ENCODE measurements at regions not wholly inside any gene's neighbourhood (a gene's known extent, or its start where the extent isn't known, plus 50 kb on each side); places are given as distances from the start of the nearest gene placed in this dataset.
"Not testable (repeated sequence)": the region's sequence is repeated elsewhere in the genome, so short reads cannot be mapped to it uniquely, and the experiment has no call there.

DNA sequence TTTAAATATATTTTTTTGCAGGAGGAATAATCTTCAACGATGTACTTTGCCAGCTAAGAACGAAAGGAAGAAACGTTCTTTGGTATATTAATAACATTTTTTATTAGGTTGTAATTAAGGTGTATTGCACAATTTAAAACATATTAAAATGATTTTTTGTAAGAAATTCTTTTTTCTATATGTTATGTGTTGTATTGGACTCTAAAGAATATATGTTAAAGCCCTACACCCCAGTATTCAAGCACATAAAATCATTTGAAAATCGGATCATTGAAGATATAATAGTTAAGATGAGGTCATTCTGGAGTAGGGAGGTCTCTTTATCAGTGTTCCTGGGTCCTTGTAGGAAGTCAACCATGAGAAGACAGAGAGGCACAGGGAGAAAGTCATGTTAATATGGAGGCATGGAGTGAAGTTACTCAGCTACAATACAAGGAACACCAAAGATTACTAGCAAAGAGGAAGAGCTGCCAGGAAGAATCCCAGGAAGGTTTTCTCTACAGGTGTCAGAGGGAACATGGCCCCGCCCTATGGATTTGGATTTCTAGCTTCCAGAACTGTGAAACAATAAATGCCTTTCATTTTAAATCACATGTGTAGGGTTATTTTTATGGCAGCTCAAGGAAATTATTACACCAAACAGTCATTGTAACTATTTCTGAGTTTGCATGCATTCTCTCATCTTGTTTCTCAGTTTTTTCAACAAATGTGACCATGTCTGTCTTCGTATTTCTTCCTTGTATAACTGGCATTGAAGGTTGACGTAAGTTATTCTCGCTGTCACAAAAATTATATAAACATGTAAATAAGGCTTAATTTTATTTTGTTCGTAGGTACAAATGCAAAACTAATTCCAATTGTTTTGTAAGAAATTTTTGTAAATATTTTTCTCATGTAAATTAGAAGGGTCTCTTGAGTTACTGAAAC is 75.4 kb upstream of the VPREB1 start:
- DNase-seq (ENCODE audit: low spot score): no peak

DNA sequence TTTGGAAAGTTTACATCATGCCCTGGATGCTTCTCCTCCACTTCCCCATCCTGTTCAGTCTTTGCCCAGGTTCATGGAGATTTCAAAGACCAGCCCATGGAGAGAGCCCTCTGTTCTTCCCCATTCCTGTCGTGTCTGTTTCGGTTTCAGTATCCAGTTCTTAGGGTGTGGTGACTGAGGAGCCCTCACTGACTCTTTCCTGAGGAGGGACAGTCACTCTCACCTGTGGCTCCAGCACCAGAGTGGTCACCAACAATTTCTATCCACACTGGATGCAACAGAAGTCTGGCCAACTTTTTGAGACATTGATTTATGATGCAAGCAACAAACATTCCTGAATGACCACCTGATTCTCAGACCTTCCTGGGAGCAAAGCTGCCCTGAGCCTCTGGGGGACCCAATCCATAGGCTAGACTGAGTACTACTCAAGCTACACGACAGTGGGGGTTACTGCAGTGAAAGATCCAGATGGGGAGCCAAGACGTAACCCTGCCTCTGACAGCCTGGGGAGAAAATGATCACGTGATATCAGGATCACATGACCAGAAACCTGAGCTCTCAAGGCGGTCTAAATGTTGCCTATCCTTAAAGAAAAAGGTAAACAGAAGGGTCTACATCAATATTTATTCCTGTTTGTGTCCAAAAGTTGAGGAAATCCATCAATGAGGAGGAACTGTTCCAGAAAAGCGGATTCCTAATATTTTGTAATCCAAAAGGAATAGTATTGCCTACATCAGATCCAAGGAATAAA is 76.2 kb upstream of the VPREB1 start:
- no peak for DNase-seq (ENCODE audit: low spot score)

DNA sequence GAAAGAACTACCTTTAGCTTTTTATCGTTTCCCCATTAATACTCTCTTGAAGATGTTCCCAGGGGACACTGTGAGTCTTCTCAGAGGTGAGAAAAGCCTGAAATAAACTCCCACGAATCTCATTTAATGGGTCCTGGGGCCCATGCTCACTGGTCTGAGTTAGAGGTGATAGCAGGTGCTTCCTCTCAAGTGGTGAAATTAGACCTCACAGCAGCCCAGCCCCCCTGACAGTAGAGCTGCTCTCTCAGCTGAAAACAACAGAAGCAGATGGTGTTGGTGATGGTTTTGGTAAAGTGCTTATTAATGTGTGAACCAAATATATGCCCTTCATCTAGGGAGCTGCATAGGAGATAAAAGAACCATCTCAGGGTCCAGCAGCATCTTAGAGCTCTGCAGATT is 76.8 kb upstream of the VPREB1 start:
- DNase-seq (ENCODE audit: low spot score): no peak

DNA sequence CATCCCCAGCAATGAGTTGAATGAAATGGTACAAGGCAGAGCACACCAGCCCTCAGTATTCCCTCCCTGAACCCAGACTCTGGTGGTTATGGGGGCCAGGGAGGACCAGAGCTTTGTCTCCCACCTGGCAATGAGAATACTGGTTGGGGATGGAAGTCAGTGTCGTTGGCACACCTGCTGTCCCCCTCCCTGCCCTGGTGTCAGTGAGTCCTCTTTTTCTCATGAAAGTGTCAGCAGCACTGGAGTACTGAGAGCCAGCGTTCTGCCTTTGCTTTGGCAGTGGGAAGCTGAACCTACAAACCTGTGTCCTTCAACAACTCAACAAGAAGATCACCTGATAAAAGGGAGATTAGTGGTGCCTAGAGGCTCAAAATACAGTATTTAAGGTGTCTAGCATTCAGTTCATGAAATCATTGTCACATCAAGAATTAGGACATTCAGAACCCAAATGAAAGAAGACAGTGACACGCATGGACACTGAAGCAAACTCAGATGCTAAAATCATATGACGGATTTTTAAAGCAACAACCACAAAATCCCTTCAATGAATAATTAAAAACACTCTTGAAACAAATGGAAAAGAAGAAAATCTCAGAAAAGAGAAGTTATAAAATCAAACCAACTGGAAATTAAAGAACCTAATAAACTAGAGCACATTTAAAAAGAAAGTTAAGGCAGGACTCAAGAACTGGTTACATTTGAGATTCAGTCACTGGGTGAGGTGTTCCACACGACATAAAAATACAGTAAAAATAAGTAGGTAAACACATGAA is 77.5 kb upstream of the VPREB1 start:
- no peak for DNase-seq (ENCODE audit: low spot score)

DNA sequence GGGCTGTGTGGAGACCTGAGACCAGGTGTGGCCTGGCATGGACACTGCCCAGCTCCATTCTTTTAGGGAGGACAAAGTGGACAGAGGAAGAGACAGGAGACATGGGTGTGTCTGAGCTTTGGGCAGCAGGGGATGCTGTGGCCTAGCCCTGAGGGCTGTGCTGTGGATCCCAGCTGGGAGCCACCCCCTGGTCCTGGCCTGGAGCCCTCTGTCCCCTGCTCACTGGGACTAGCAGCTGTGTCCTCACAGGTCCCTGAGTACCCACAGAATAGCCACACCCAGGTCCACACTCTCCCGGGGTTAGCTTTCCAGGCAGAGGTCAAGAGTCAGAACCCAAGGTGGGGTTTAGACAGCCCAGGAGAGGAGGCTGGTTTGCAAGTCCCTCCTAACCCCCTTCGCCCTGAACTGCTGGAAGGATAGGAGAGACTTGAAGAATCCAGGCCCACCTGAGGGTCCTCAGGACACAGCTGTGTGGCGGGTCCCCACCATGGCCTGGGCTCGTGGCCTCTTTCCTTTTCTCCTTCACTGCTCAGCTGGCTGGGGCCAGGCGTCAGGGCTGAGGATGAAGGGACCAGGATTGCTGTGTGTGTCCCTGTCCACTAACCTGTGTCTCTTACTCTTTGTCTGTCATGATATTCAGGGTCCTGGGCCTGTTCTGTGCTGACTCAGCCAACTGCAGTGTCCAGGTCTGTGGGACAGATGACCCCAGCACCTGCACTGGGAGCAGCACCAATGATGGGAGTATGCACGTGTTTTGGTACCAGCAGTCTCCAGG is 78.5 kb upstream of the VPREB1 start:
- DNase-seq (ENCODE audit: low spot score): no peak

DNA sequence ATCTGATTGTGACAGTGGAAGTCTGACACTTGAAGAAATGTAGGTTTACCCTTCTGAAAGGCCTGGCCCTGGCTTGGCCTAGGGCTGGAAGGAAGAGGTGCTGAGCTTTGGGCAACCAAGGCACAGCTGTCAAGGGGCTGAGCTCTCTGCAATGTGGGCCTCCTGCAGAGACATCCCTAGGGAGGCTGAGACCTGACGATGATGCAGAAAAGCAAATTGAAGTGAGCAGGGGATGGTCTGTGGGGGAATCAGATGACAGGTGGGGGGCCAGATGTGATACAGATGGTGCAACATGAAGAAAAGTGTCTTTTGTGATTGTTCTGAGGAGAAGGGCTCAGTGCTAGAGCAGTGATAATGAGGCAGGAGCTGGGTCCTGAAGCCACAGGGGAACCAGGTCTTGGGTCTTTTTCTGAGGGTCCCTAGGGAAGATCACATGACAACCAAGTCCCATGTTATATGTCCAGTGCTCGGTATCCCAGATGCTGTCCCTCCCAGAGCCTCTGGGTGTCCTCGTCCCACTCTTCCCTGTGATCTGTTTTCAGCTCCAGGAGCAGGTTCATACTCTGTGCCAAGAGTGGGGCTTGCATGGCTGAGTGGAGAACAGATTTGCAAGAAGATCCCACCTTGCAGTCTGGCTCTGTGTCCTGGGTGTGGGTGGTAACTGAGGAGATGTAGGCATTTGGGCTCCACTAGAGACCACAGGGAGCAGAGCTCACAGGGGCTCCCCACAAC is 79.9 kb upstream of the VPREB1 start:
- no peak for DNase-seq (ENCODE audit: low spot score)

DNA sequence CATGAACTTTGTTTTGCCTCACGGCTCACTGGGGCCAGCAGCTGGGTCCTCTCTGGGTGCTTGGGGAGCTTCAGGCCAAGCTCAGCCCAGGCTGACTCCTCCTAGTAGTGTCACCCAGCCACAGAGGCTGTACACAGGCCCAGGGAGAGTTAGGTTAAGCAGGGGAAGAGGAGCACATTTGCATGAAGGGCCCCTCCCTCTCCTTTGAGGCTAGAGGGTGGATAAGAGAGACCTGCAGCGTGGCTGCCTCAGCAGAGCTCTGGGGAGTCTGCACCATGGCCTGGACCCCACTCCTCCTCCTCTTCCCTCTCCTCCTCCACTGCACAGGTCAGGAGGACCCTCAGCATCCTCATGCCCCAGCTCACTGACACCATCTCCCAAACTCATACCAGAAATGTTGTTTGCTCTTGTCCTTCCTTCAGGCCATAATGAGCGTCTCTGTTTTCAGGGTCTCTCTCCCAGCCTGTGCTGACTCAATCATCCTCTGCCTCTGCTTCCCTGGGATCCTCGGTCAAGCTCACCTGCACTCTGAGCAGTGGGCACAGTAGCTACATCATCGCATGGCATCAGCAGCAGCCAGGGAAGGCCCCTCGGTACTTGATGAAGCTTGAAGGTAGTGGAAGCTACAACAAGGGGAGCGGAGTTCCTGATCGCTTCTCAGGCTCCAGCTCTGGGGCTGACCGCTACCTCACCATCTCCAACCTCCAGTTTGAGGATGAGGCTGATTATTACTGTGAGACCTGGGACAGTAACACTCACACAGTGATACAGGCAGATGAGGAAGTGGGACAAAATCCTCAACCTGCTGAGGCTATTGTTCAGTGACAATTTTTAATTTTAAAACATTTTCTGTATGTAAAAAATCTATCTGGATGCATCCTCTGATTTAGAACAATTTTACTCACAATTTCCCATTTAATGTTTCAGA is 82.4 kb upstream of the VPREB1 start:
- no peak for DNase-seq (ENCODE audit: low spot score)

DNA sequence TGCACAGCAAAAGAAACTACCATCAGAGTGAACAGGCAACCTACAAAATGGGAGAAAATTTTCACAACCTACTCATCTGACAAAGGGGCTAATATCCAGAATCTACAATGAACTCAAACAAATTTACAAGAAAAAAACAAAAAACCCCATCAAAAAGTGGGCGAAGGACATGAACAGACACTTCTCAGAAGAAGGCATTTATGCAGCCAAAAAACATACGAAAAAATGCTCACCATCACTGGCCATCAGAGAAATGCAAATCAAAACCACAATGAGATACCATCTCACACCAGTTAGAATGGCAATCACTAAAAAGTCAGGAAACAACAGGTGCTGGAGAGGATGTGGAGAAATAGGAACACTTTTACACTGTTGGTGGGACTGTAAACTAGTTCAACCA is 83.8 kb upstream of the VPREB1 start:
- not testable (repeated sequence) for DNase-seq (ENCODE audit: low spot score)

DNA sequence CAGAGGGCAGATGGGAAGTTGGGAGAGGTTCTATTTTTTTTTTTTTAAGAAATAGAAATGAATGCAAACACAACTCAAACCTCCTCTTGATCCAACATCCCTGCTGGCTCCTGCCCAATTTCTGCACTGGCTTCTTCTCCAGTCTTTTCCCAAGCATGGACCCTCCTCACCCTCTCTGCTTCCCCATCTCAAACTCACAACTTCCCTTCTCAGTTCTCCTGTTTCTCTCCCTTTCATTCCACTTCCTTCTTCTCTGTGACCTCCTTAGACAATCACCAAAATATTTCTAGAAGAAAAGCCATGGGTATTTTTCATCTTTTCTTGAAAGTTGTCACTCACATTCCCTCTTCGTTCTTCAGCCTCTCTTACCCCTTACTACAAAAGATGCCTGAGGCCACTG is 85.2 kb upstream of the VPREB1 start:
- DNase-seq (ENCODE audit: low spot score): no peak

DNA sequence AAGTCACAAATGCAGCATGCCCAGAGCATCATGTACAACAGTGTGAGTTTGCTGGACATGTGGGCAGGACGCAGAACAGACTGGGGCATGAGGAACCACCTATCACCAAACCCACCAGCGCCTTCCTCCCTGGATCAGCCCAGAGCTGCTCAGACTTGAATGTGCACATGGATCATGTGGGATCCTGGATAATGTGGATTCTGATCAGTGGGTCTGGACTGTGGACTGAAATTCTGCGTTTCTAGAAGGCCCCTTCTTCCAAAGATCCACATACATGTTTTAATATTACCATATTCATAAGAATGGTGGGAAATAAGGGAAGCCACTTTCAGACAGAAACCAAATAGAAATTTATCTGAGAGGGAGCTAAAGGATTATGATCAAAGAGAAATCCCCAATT is 85.6 kb upstream of the VPREB1 start:
- no peak for DNase-seq (ENCODE audit: low spot score)

DNA sequence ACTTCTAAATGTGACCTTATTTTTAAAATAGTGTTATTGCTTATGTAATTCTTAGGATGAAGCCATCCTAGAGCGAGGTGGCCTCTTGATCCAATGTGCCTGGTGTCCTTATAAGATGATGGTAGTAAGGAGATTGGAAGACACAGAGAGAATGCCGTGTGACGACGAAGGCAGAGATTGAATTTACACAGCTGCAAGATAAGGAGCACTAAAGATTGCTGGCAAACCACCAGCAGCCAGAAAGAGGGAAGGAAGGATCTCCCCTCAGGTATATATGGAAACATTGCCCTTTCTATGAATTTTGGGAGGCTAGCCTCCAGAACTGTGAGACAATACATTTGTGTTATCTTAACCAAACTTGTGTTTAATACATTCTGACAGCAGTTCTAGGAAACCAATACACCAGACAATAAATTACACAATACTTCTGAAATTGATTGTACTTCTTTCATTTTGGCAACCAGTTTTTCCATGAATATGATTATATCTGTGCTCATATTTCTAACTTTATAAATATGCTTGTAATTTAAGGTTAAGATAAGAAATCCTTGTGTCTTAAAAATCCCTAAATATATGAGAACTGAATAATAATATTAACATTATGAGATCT is 86.3 kb upstream of the VPREB1 start:
- DNase-seq (ENCODE audit: low spot score): no peak

DNA sequence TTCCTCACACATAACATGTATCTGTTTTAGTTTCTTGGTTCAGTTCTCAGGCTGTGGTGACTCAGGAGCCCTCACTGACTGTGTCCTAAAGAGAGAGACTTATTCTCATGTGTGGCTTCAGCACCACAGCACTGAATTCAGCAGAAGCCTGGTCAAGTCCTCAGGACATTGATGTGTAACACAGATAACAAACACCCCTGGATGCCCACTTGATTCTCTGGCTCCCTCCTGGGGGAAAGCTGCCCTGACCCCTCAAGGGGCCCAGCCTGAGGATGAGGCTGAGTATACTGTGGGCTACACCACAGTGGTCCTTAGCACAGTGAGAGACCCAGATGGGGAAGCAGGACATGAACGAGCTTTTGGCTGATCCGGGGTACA is 87.2 kb upstream of the VPREB1 start:
- no peak for DNase-seq (ENCODE audit: low spot score)

DNA sequence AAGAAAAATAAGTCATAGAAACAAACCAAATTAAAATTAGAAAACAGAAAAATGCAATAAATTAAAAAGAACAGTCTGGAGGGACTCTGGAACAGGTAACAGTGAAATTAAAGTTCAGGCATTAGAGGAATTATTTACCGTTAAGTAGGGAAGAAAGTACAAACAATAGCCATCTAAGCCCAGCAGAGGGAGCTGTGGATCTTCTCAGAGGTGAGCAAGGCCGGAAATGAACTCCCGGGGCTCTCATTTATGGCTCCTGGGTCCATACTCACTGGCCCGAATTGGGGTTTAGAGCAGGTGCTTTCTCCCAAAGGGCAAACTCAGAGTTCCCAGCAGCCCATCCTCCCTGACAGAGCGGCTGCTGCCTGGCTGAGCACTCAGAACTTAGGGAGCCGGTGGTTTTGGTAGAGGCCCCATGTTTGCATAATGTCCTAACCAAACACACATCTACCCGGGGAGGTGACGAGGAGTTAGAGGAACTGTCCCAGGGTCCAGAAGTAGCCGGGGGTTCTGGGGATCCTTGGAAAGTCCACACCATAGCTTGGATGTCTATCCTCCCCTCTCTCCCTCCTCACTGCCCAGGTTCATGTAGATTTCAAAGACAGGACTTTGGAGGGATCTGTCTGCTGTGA is 87.8 kb upstream of the VPREB1 start:
- DNase-seq (ENCODE audit: low spot score): peak; percentile 48

DNA sequence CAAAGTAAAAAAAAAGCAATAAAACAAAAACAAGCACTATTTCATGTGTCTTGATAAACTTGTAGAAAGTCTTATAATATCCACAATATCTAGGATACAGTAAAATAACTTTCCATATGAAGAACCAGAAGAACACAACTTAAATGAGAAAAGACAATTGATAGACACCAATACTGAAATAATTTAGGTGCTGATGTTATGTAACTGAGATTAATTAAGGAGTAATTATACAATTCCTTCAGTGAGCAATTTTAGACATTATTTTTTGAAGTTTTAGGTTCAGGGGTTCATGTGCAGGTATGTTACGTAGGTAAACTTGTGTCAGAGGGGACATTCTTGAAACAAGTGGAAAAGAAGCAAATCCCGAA is 88.3 kb upstream of the VPREB1 start:
- no peak for DNase-seq (ENCODE audit: low spot score)

DNA sequence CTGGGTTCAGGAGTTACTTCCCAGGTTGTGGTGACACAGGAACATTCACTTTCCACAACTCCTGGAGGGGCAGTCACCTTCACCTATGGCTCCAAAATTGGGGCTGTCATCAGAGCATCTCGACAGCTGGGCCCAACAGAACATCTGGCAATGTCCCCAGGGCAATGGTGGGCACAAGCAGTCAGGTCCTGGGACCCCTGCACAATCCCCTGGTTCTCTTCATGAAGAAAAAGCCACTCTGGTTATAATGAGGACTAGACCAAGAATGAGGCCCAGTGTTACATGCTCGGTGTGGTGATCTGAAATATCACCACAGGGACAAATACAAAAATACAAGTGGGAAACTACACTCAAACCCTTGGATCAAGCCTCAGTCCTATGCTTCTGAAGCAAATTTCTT is 89.0 kb upstream of the VPREB1 start:
- no peak for DNase-seq (ENCODE audit: low spot score)

DNA sequence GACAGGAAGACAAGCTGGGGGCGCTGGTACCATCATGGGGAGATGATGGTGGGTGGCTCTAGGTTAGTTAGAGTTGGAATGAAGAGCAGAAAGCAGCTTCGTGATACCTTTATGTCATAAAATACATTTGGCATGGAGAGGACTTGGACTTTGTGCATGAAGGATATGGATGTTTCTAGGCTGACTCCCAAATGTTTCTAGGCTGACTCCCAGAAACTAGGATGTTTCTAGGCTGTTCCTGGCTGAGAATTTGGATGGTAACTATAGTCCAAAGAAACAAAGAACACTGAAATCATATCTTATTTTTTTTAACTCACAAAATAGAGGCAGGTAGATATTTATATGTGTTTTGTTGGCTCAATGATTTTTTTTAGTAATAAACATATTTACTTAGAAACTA is 89.4 kb upstream of the VPREB1 start:
- no peak for DNase-seq (ENCODE audit: low spot score)

DNA sequence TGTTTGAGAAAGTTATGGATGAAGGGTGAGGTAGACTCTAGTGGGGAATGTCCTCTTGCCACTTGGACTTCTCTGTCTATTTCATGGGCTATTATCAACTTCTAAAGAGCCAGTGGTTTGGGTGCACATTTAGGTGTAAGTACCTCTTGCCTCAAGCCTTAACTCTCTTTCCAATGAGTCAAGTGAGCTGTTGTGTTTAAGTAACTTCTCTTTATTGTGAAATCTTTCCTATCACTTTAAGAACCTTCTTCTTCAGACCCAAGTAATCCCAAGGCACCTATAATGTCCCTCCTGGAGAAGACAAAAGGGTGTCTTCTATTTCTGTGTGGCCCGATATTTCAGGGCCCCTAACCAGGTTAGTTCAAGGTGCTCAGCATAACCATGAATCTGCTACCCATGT is 90.5 kb upstream of the VPREB1 start:
- no peak for DNase-seq (ENCODE audit: low spot score)

DNA sequence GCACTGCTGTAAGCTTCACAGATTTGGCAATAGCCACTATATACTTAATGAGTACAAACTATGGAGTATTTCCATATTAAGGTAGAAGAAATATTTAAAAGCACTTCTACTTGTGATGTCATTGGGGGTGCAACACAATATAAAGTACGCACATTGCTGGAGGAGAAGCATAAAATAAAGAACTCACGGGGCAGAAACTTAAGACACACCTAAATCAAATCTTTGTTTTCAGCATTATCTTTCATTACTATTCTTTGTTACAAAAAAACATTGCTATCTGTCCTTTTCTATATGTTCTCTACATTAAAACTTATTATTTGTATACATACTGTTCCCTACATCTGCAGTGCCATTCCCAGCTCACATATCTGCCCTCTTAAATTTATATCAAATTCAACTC is 93.3 kb upstream of the VPREB1 start:
- DNase-seq (ENCODE audit: low spot score): no peak

DNA sequence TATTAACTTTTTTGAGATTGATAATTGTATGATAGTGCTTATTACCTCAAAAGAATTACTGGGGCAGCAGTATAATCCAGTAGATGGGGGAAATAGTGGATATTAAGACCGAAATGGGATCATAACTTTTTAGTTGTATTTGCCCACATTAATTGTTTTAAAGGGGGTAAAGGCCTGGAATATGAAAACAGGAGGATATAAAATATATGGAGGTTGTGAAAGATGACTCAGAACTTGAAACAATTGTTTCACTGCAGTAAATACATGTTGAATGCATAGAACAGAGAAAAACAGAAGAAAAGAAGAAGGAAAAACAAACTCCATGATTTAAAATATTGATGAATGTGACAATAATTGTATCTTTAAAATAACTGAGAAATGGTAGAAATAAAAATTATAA is 94.1 kb upstream of the VPREB1 start:
- no peak for DNase-seq (ENCODE audit: low spot score)
